Esophagus muscularis mucosa (tissue), 4 donors: ENCODE measurements at regions not wholly inside any gene's neighbourhood (a gene's known extent, or its start where the extent isn't known, plus 50 kb on each side); places are given as distances from the start of the nearest gene placed in this dataset.

Experiments
- DNase-seq: peaks from one replicate; pipeline ENCODE4 v3.0.0-alpha.2; 2017; ENCODE audit errors: extremely low spot score
- H3K27ac ChIP-seq, 4 donors: fragments of 200-600 bp; sonication (generic); replicated peaks in 1 of 4; 1 replicate in 3 of 4; 2 replicates in 1 of 4; pipeline ENCODE4 v1.5.1; 2016 to 2019; ENCODE audit warnings: mild to moderate bottlenecking in 1 of 4
- H3K27me3 ChIP-seq, 4 donors: fragments of 200-600 bp; sonication (generic); one replicate each; pipeline versions ENCODE4 v1.5.1 to v1.6.0; 2016 to 2019
- H3K36me3 ChIP-seq, 4 donors: fragments of 200-600 bp; sonication (generic); one replicate each; pipeline ENCODE4 v1.5.1; 2016 to 2019
- H3K4me1 ChIP-seq, 4 donors: fragments of 200-600 bp; sonication (generic); one replicate each; pipeline ENCODE4 v1.5.1; 2016 to 2019
- H3K4me3 ChIP-seq, 4 donors: fragments of 200-600 bp; sonication (generic); 1 replicate in 2 of 4; 2 replicates in 2 of 4; pipeline ENCODE4 v1.5.1; 2016 to 2019; ENCODE audit warnings: mild to moderate bottlenecking in 4 of 4, moderate library complexity in 1 of 4
- H3K9me3 ChIP-seq, 4 donors: fragments of 200-600 bp; sonication (generic); 1 replicate in 3 of 4; 2 replicates in 1 of 4; pipeline ENCODE4 v1.5.1; 2016 to 2019
- CTCF ChIP-seq, 3 experiments: fragments of 200-600 bp in 2 of 3; fragments of 450-650 bp in 1 of 3; sonication (generic) in 2 of 3; IDR thresholded peaks; one replicate each; pipeline ENCODE4 v1.5.1; 2017 to 2019; ENCODE audit warnings: antibody characterized with exemption in 3 of 3, mild to moderate bottlenecking in 2 of 3, moderate library complexity in 1 of 3
- EP300 ChIP-seq: sonication (generic); formaldehyde crosslinking; IDR thresholded peaks from one replicate; pipeline ENCODE4 v1.6.1; 2017; ENCODE audit warnings: antibody characterized with exemption
- POLR2A ChIP-seq: fragments of 450-650 bp; IDR thresholded peaks from one replicate; pipeline ENCODE4 v1.6.1; 2017; ENCODE audit warnings: antibody characterized with exemption, moderate library complexity, mild to moderate bottlenecking, low read depth
- POLR2AphosphoS5 ChIP-seq, 2 donors: sonication (generic); formaldehyde crosslinking; IDR thresholded peaks; one replicate each; pipeline ENCODE4 v1.6.1; 2017; ENCODE audit warnings: antibody characterized with exemption in 2 of 2
- WGBS: methylation state at CpG from one replicate; pipeline ENCODE4 v1.1.5; 2018; 5-methylcytosine and 5-hydroxymethylcytosine counted together
- intact Hi-C: fragments of 100-400 bp; cut with DNase I; formaldehyde crosslinking; loops from one replicate; pipeline ENCODE4 v1.15.1; 2023

- peaks cover 0 to 21% (median 14%) of the 10 kb centered on the region in 4 donors for H3K9me3 ChIP-seq
- H3K4me1 ChIP-seq = no peaks in the 10 kb centered on the region
- DNase-seq = no peak
- H3K27me3 ChIP-seq = no peaks in the 10 kb centered on the region
- no peaks in the 10 kb centered on the region for H3K36me3 ChIP-seq
- intact Hi-C loops = no loop called here
- H3K4me3 ChIP-seq = no peak overlapping the region
- TF ChIP-seq POLR2AphosphoS5 (IDR thresholded peaks at IDR 0.05) (no peak), EP300 (no peak), POLR2A (no peak), CTCF (IDR thresholded peaks at IDR 0.05) (no peak)
- WGBS = 91% methylated on average over 19 of the region's 19 CpGs
- no peak overlapping the region for H3K27ac ChIP-seq
These were observed 102.1 kb upstream of the NECTIN3 start for GRCh38 chr3:110969229-110970211.

GRCh38 chr3:110971010-110971601 lies 100.5 kb upstream of the NECTIN3 start:
- no peak for DNase-seq
- H3K4me3 ChIP-seq = no peak overlapping the region
- no peaks in the 10 kb centered on the region for H3K36me3 ChIP-seq
- H3K27me3 ChIP-seq = no peaks in the 10 kb centered on the region
- intact Hi-C loops = no loop called here
- H3K4me1 ChIP-seq = no peaks in the 10 kb centered on the region
- WGBS = 94% methylated on average over 9 of the region's 9 CpGs
- peaks cover 0 to 18% (median 10%) of the 10 kb centered on the region in 4 donors for H3K9me3 ChIP-seq
- H3K27ac ChIP-seq = no peak overlapping the region
- no peak for TF ChIP-seq CTCF (IDR thresholded peaks at IDR 0.05)
- no peak for TF ChIP-seq EP300
- no peak for TF ChIP-seq POLR2A
- TF ChIP-seq POLR2AphosphoS5 (IDR thresholded peaks at IDR 0.05) = no peak

GRCh38 chr3:110973263-110973895 lies 98.2 kb upstream of the NECTIN3 start:
- no peaks in the 10 kb centered on the region for H3K27me3 ChIP-seq
- no peaks in the 10 kb centered on the region for H3K36me3 ChIP-seq
- no peak for DNase-seq
- TF ChIP-seq POLR2A (no peak), CTCF (IDR thresholded peaks at IDR 0.05) (no peak), EP300 (no peak), POLR2AphosphoS5 (IDR thresholded peaks at IDR 0.05) (no peak)
- intact Hi-C loops = no loop called here
- H3K4me1 ChIP-seq = no peaks in the 10 kb centered on the region
- H3K4me3 ChIP-seq = no peak overlapping the region
- peaks cover 0 to 18% (median 10%) of the 10 kb centered on the region in 4 donors for H3K9me3 ChIP-seq
- H3K27ac ChIP-seq = no peak overlapping the region
- WGBS = 65% methylated on average over 2 of the region's 2 CpGs

GRCh38 chr3:110974902-110975301 lies 96.7 kb upstream of the NECTIN3 start:
- intact Hi-C loops = no loop called here
- H3K4me1 ChIP-seq = no peaks in the 10 kb centered on the region
- H3K27me3 ChIP-seq = no peaks in the 10 kb centered on the region
- 24% methylated on average over 2 of the region's 2 CpGs for WGBS
- DNase-seq = no peak
- H3K4me3 ChIP-seq = no peak overlapping the region
- TF ChIP-seq POLR2A = no peak
- TF ChIP-seq EP300 = no peak
- no peak for TF ChIP-seq POLR2AphosphoS5 (IDR thresholded peaks at IDR 0.05)
- no peak for TF ChIP-seq CTCF (IDR thresholded peaks at IDR 0.05)
- no peak overlapping the region for H3K27ac ChIP-seq
- H3K36me3 ChIP-seq = no peaks in the 10 kb centered on the region
- peaks cover 0 to 5% (median under 1%) of the 10 kb centered on the region in 4 donors for H3K9me3 ChIP-seq
